H9 (cell line): ENCODE measurements at regions not wholly inside any gene's neighbourhood (a gene's known extent, or its start where the extent isn't known, plus 50 kb on each side); places are given as distances from the start of the nearest gene placed in this dataset.

Experiments used
- DNase-seq: peaks from one replicate; pipeline ENCODE4 v3.0.0-alpha.2; 2017
- H2AFZ ChIP-seq: one replicate; pipeline ENCODE4 v1.6.1; 2013; ENCODE audit warnings: mild to moderate bottlenecking, low read length, control low read depth, moderate library complexity
- H2AK5ac ChIP-seq: 2 replicates; pipeline ENCODE4 v1.6.1; 2013; ENCODE audit warnings: low read length, control low read depth, mixed read lengths; ENCODE audit not compliant: insufficient read length
- H2BK120ac ChIP-seq: one replicate; pipeline ENCODE4 v1.6.1; 2013; ENCODE audit warnings: low read depth, mild to moderate bottlenecking, low read length, control low read depth, inconsistent platforms; ENCODE audit not compliant: poor library complexity, severe bottlenecking
- H2BK12ac ChIP-seq: 2 replicates; pipeline ENCODE4 v1.6.1; 2013; ENCODE audit warnings: low read length, control low read depth, mixed read lengths, low read depth; ENCODE audit not compliant: insufficient read length
- H2BK15ac ChIP-seq: 2 replicates; pipeline ENCODE4 v1.6.1; 2013; ENCODE audit warnings: low read depth, low read length, control low read depth
- H2BK20ac ChIP-seq: one replicate; pipeline ENCODE4 v1.6.1; 2013; ENCODE audit warnings: low read depth, mild to moderate bottlenecking, low read length, control low read depth, inconsistent platforms; ENCODE audit not compliant: poor library complexity, severe bottlenecking
- H2BK5ac ChIP-seq: 2 replicates; pipeline ENCODE4 v1.6.1; 2013; ENCODE audit warnings: low read length, control low read depth, mixed read lengths; ENCODE audit not compliant: insufficient read length
- H3K14ac ChIP-seq: 2 replicates; pipeline ENCODE4 v1.6.1; 2013; ENCODE audit warnings: low read length, control low read depth; ENCODE audit not compliant: insufficient read depth
- H3K18ac ChIP-seq: 2 replicates; pipeline ENCODE4 v1.6.1; 2013; ENCODE audit warnings: low read depth, mild to moderate bottlenecking, mixed read lengths, low read length, control low read depth; ENCODE audit not compliant: insufficient read length
- H3K23ac ChIP-seq: 2 replicates; pipeline ENCODE4 v1.6.1; 2013; ENCODE audit warnings: low read length, control low read depth, mixed read lengths, low read depth; ENCODE audit not compliant: insufficient read length
- H3K23me2 ChIP-seq: 2 replicates; pipeline ENCODE4 v1.6.1; 2013; ENCODE audit warnings: low read depth, mild to moderate bottlenecking, mixed read lengths, low read length, control low read depth; ENCODE audit not compliant: insufficient read length, poor library complexity, severe bottlenecking
- H3K27ac ChIP-seq: 2 replicates; pipeline ENCODE4 v1.5.1; 2013; ENCODE audit warnings: low read length, control low read depth, mixed read lengths, low read depth; ENCODE audit not compliant: insufficient read length
- H3K27me3 ChIP-seq: 2 replicates; pipeline ENCODE4 v1.6.1; 2013; ENCODE audit warnings: low read length, control low read depth, inconsistent platforms; ENCODE audit not compliant: insufficient read depth
- H3K4ac ChIP-seq: 2 replicates; pipeline ENCODE4 v1.6.1; 2013; ENCODE audit warnings: low read depth, mild to moderate bottlenecking, control low read depth, inconsistent platforms, low read length, moderate library complexity
- H3K4me1 ChIP-seq: 2 replicates; pipeline ENCODE4 v1.6.1; 2013; ENCODE audit warnings: low read length, control low read depth, inconsistent platforms; ENCODE audit not compliant: insufficient read depth
- H3K4me2 ChIP-seq: 2 replicates; pipeline ENCODE4 v1.6.1; 2013; ENCODE audit warnings: low read length, control low read depth, mixed read lengths; ENCODE audit not compliant: insufficient read length, insufficient read depth
- H3K56ac ChIP-seq: 2 replicates; pipeline ENCODE4 v1.6.1; 2013; ENCODE audit warnings: low read depth, mild to moderate bottlenecking, mixed read lengths, low read length, control low read depth; ENCODE audit not compliant: insufficient read length
- H3K79me1 ChIP-seq: 2 replicates; pipeline ENCODE4 v1.6.1; 2013; ENCODE audit warnings: low read depth, mild to moderate bottlenecking, moderate library complexity, low read length, control low read depth, inconsistent platforms; ENCODE audit not compliant: insufficient read depth, poor library complexity, severe bottlenecking
- H3K79me2 ChIP-seq: 2 replicates; pipeline ENCODE4 v1.6.1; 2013; ENCODE audit warnings: low read length, control low read depth, inconsistent platforms; ENCODE audit not compliant: insufficient read depth
- H3K9ac ChIP-seq: 2 replicates; pipeline ENCODE4 v1.6.1; 2013; ENCODE audit warnings: low read length, control low read depth, mixed read lengths; ENCODE audit not compliant: insufficient read length; ENCODE audit errors: extremely low read depth
- H3K9me3 ChIP-seq: one replicate; pipeline ENCODE4 v1.6.1; 2013; ENCODE audit warnings: low read depth, low read length, inconsistent platforms; ENCODE audit not compliant: control insufficient read depth
- H3T11ph ChIP-seq: one replicate; pipeline ENCODE4 v1.6.1; 2013; ENCODE audit warnings: mild to moderate bottlenecking, low read length, control low read depth, inconsistent platforms
- H4K20me1 ChIP-seq: one replicate; pipeline ENCODE4 v1.6.1; 2013; ENCODE audit not compliant: control insufficient read depth, insufficient read length, insufficient read depth
- H4K5ac ChIP-seq: 2 replicates; pipeline ENCODE4 v1.6.1; 2013; ENCODE audit warnings: low read depth, mild to moderate bottlenecking, mixed read lengths, low read length, control low read depth; ENCODE audit not compliant: insufficient read length
- H4K8ac ChIP-seq: replicated peaks from 2 replicates; pipeline ENCODE4 v1.6.1; 2013; ENCODE audit warnings: low read length, control low read depth, mixed read lengths, low read depth; ENCODE audit not compliant: insufficient read length
- H4K91ac ChIP-seq: 2 replicates; pipeline ENCODE4 v1.6.1; 2013; ENCODE audit warnings: low read depth, mild to moderate bottlenecking, moderate library complexity, mixed read lengths, low read length, control low read depth; ENCODE audit not compliant: insufficient read length
- H3K27ac Mint-ChIP-seq, 3 experiments: 2 replicates in 2 of 3; 3 replicates in 1 of 3; pipeline ENCODE4 v1.8.0; 2020 to 2021; ENCODE audit warnings: mixed read lengths in 3 of 3, mild to moderate bottlenecking in 1 of 3, moderate library complexity in 1 of 3
- H3K27me3 Mint-ChIP-seq: 2 replicates; pipeline ENCODE4 v1.8.0; 2021; ENCODE audit warnings: low read depth, mild to moderate bottlenecking, moderate library complexity, mixed read lengths
- H3K36me3 Mint-ChIP-seq, 3 experiments: 2 replicates in 2 of 3; 3 replicates in 1 of 3; pipeline ENCODE4 v1.8.0; 2020 to 2021; ENCODE audit warnings: low read depth in 3 of 3, mixed read lengths in 3 of 3; ENCODE audit not compliant: insufficient read depth in 1 of 3
- H3K4me1 Mint-ChIP-seq, 2 experiments: 2 replicates each; pipeline ENCODE4 v1.8.0; 2020; ENCODE audit warnings: mixed read lengths in 2 of 2
- H3K4me3 Mint-ChIP-seq, 2 experiments: 2 replicates in 1 of 2; 3 replicates in 1 of 2; pipeline ENCODE4 v1.8.0; 2020 to 2021; ENCODE audit warnings: mild to moderate bottlenecking in 2 of 2, mixed read lengths in 2 of 2, moderate library complexity in 1 of 2
- H3K9me3 Mint-ChIP-seq, 2 experiments: 2 replicates in 1 of 2; 3 replicates in 1 of 2; pipeline ENCODE4 v1.8.0; 2020; ENCODE audit warnings: mild to moderate bottlenecking in 2 of 2, mixed read lengths in 2 of 2, moderate library complexity in 1 of 2
- CTCF ChIP-seq: fragments of 200-600 bp; sonication (generic); conservative IDR thresholded peaks from 3 replicates; pipeline ENCODE4 v1.8.0; 2021; ENCODE audit warnings: antibody characterized with exemption, mild to moderate bottlenecking
- WGBS: extraction: QIAGEN DNeasy Blood & Tissue Kit; methylation state at CpG from one replicate; pipeline ENCODE4 v1.1.7; 2013; ENCODE audit warnings: missing lambda C conversion rate, low lambda C conversion rate, mixed read lengths; ENCODE audit not compliant: insufficient read length; ENCODE audit errors: extremely low coverage; 5-methylcytosine and 5-hydroxymethylcytosine counted together

- TF ChIP-seq CTCF: no peak
- Histone ChIP-seq H3K23ac (no peak overlapping the region), H3K4me1 (no peaks in the 10 kb centered on the region), H3K14ac (no peak overlapping the region), H3K9me3 (no peaks in the 10 kb centered on the region), H4K91ac (no peak overlapping the region), H3K79me1 (no peaks in the 10 kb centered on the region), H3K18ac (no peak overlapping the region), H2BK5ac (no peak overlapping the region), H2AFZ (no peak overlapping the region), H3K9ac (no peak overlapping the region), H3K79me2 (no peaks in the 10 kb centered on the region), H3K27me3 (no peaks in the 10 kb centered on the region), H4K5ac (no peak overlapping the region), H2BK120ac (no peak overlapping the region), H3K23me2 (no peaks in the 10 kb centered on the region), H2AK5ac (no peak overlapping the region), H3K56ac (no peak overlapping the region), H2BK12ac (no peak overlapping the region), H3K4ac (no peak overlapping the region), H3T11ph (no peak overlapping the region), H3K27ac (no peak overlapping the region), H3K4me2 (no peak overlapping the region), H4K8ac (no peak overlapping the region), H2BK20ac (no peak overlapping the region), H4K20me1 (no peaks in the 10 kb centered on the region), H2BK15ac (no peak overlapping the region)
- Mint-ChIP-seq H3K36me3 (no peaks in the 10 kb centered on the region), H3K4me1 (no peaks in the 10 kb centered on the region), H3K4me3 (no peak overlapping the region), H3K9me3 (no peaks in the 10 kb centered on the region), H3K27me3 (peaks cover 4% of the 10 kb centered on the region), H3K27ac (no peak overlapping the region)
- WGBS: no CpG with 5 or more reads among the region's 5 CpGs
- DNase-seq: no peak
Measured at GRCh38 chr6:50995036-50995435, 176.4 kb downstream of the TFAP2B start.
